ENCODE measurements at regions not wholly inside any gene's neighbourhood (a gene's known extent, or its start where the extent isn't known, plus 50 kb on each side); places are given as distances from the start of the nearest gene placed in this dataset.

- TF ChIP-seq TAF1 (IDR thresholded peaks at IDR 0.05; ENCODE audit: borderline replicate concordance, insufficient read depth, low read length) (no peak), POLR2AphosphoS5 (IDR thresholded peaks at IDR 0.05; ENCODE audit: low read depth, low read length) (no peak), REST (IDR thresholded peaks at IDR 0.05; ENCODE audit: insufficient read depth in 1 of 2, low read depth in 2 of 2, low read length in 2 of 2) (no peak), FOXP2 (optimal IDR thresholded peaks at IDR 0.05; ENCODE audit: borderline replicate concordance, extremely low read depth, extremely low read length, insufficient read depth) (no peak)
These were observed 792.4 kb downstream of the QKI start for GRCh38 chr6:164206807-164207423.
